HepG2 (cell line): ENCODE measurements at regions not wholly inside any gene's neighbourhood (a gene's known extent, or its start where the extent isn't known, plus 50 kb on each side); places are given as distances from the start of the nearest gene placed in this dataset.

Experiments used
- ATAC-seq: fragments of 200-7000 bp; cut with Tn5 transposase; 3 replicates; pipeline ENCODE4 v1.9.1; 2020; ENCODE audit warnings: mild to moderate bottlenecking, moderate library complexity
- BruUV-seq: library from RNA; stranded (reverse); fragments of 400-500 nt; replicated peaks from 2 replicates; lab custom pipeline; 2021; lab: Mats Ljungman, UMichigan
- CTCF ChIA-PET: fragments of 300-600 bp; formaldehyde crosslinking; extraction: SDS; loops from one replicate; lab custom pipeline; 2021; ENCODE audit warnings: low total read pairs, inconsistent platforms, low intra/inter-chr PET ratio; lab: Yijun Ruan, JAX
- POLR2A ChIA-PET: fragments of 350-600 bp; sonication (Branson Sonifier 250); formaldehyde crosslinking; loops from one replicate; lab custom pipeline; 2020; ENCODE audit warnings: antibody characterized with exemption, inconsistent platforms; lab: Yijun Ruan, JAX
- DNase-seq: peaks from one replicate; pipeline ENCODE4 v3.0.0-alpha.2; 2015; ENCODE audit warnings: low spot score
- FAIRE-seq: peaks from 3 replicates; lab custom pipeline; 2011; peaks lifted over from hg19 to GRCh38; lab: Jason Lieb, UNC
- H2AFZ ChIP-seq: one replicate; pipeline ENCODE4 v1.6.1; 2011; ENCODE audit warnings: low read length, inconsistent platforms
- H3K27ac ChIP-seq: fragments of 300-600 bp; 3 replicates; pipeline ENCODE4 v1.8.0; 2011; ENCODE audit warnings: mixed run types, mild to moderate bottlenecking, mixed read lengths, low read length, inconsistent platforms; ENCODE audit not compliant: insufficient read depth; ENCODE audit errors: extremely low read length
- H3K27me3 ChIP-seq, 2 experiments: fragments of 200-600 bp in 1 of 2; 2 replicates in 1 of 2; 3 replicates in 1 of 2; pipeline versions ENCODE4 v1.6.0 to v1.8.0; 2011; ENCODE audit warnings: low read length in 2 of 2, mild to moderate bottlenecking in 2 of 2, moderate library complexity in 2 of 2, inconsistent platforms in 1 of 2; ENCODE audit not compliant: insufficient read depth in 2 of 2, control insufficient read depth in 1 of 2
- H3K36me3 ChIP-seq, 2 experiments: fragments of 200-600 bp in 1 of 2; replicated peaks in 1 of 2; 2 replicates in 1 of 2; 3 replicates in 1 of 2; pipeline versions ENCODE4 v1.5.1 to v1.8.0; 2011; ENCODE audit warnings: low read length in 2 of 2, inconsistent platforms in 1 of 2; ENCODE audit not compliant: insufficient read depth in 2 of 2, control insufficient read depth in 1 of 2
- H3K4me1 ChIP-seq: 2 replicates; pipeline ENCODE4 v1.5.1; 2012; ENCODE audit warnings: low read length, inconsistent platforms; ENCODE audit not compliant: insufficient read depth
- H3K4me2 ChIP-seq: 2 replicates; pipeline ENCODE4 v1.6.0; 2011; ENCODE audit warnings: low read depth, low read length, inconsistent platforms
- H3K4me3 ChIP-seq, 3 experiments: fragments of 200-600 bp in 1 of 3; sonication (generic), shearing (Covaris generic) in 1 of 3; replicated peaks in 1 of 3; 2 replicates each; pipeline ENCODE4 v1.5.1; 2011 to 2016; ENCODE audit warnings: low read length in 3 of 3, inconsistent platforms in 2 of 3, low read depth in 2 of 3, mild to moderate bottlenecking in 2 of 3, control low read depth in 1 of 3, mixed read lengths in 1 of 3; ENCODE audit not compliant: insufficient read depth in 1 of 3
- H3K79me2 ChIP-seq: one replicate; pipeline ENCODE4 v1.6.1; 2011; ENCODE audit warnings: low read length, inconsistent platforms; ENCODE audit not compliant: insufficient read depth
- H3K9ac ChIP-seq: 2 replicates; pipeline ENCODE4 v1.6.0; 2011; ENCODE audit warnings: mild to moderate bottlenecking, low read depth, low read length, inconsistent platforms; ENCODE audit not compliant: insufficient read depth
- H3K9me3 ChIP-seq: 2 replicates; pipeline ENCODE4 v1.5.1; 2012; ENCODE audit warnings: mild to moderate bottlenecking, low read length
- H4K20me1 ChIP-seq: 2 replicates; pipeline ENCODE4 v1.6.0; 2011; ENCODE audit warnings: inconsistent platforms, mild to moderate bottlenecking, low read length, moderate library complexity; ENCODE audit not compliant: insufficient read depth
- FOXA1 ChIP-seq, 2 experiments: fragments of 450-650 bp in 1 of 2; sonication (generic) in 1 of 2; formaldehyde crosslinking in 1 of 2; IDR thresholded peaks; 2 replicates each; pipeline versions ENCODE4 v1.4.0 to v1.6.1; 2016 to 2020; ENCODE audit warnings: missing genetic modification reagents in 1 of 2
- HINFP ChIP-seq: sonication (generic); formaldehyde crosslinking; IDR thresholded peaks from 2 replicates; pipeline ENCODE4 v1.4.0; 2020; ENCODE audit warnings: low read depth, mild to moderate bottlenecking, missing genetic modification reagents
- HOXD1 ChIP-seq: sonication (generic); formaldehyde crosslinking; IDR thresholded peaks from 2 replicates; pipeline ENCODE4 v1.5.0; 2020; ENCODE audit warnings: missing genetic modification reagents
- KLF13 ChIP-seq: sonication (generic); formaldehyde crosslinking; IDR thresholded peaks from 2 replicates; pipeline ENCODE4 v1.4.0; 2020; ENCODE audit warnings: mild to moderate bottlenecking, missing genetic modification reagents
- PAX8 ChIP-seq: sonication (generic); formaldehyde crosslinking; IDR thresholded peaks from 2 replicates; pipeline ENCODE4 v1.8.0; 2022; ENCODE audit warnings: mild to moderate bottlenecking, missing genetic modification reagents, borderline replicate concordance
- POGK ChIP-seq: sonication (generic); formaldehyde crosslinking; conservative IDR thresholded peaks from 2 replicates; pipeline ENCODE4 v1.8.0; 2022; ENCODE audit warnings: mild to moderate bottlenecking, moderate library complexity, missing genetic modification reagents
- PPARG ChIP-seq: conservative IDR thresholded peaks from 2 replicates; pipeline ENCODE4 v1.6.1; 2016; ENCODE audit warnings: missing biosample characterization, missing genetic modification reagents
- SSRP1 ChIP-seq: IDR thresholded peaks from 2 replicates; pipeline ENCODE4 v1.6.1; 2016; ENCODE audit warnings: control low read depth
- ZBED4 ChIP-seq: sonication (generic); formaldehyde crosslinking; IDR thresholded peaks from 2 replicates; pipeline ENCODE4 v1.4.0; 2020; ENCODE audit warnings: missing genetic modification reagents, borderline replicate concordance
- ZFP82 ChIP-seq: sonication (generic); formaldehyde crosslinking; IDR thresholded peaks from 2 replicates; pipeline ENCODE4 v1.5.1; 2020; ENCODE audit warnings: mild to moderate bottlenecking, missing genetic modification reagents, borderline replicate concordance
- ZNF180 ChIP-seq: sonication (generic); formaldehyde crosslinking; IDR thresholded peaks from 2 replicates; pipeline ENCODE4 v1.4.0; 2020; ENCODE audit warnings: low read depth, missing genetic modification reagents, borderline replicate concordance
- ZNF3 ChIP-seq: IDR thresholded peaks from 2 replicates; pipeline ENCODE4 v1.7.0; 2017; ENCODE audit warnings: inconsistent platforms
- ZNF883 ChIP-seq: sonication (generic); formaldehyde crosslinking; IDR thresholded peaks from 2 replicates; pipeline ENCODE4 v1.5.1; 2020; ENCODE audit warnings: mild to moderate bottlenecking, missing genetic modification reagents; ENCODE audit errors: not compliant biosample characterization
- WGBS: methylation state at CpG from one replicate; pipeline ENCODE4 v1.1.6; 2017; ENCODE audit warnings: low lambda C conversion rate; 5-methylcytosine and 5-hydroxymethylcytosine counted together
- in situ Hi-C: cut with HindIII; loops from 2 replicates; pipeline ENCODE4 v1.10.0; 2017; ENCODE audit warnings: low pct_unique_long_range_greater_than_20kb; ENCODE audit not compliant: extremely low pct_ligation_motif_present
- intact Hi-C: fragments of 100-400 bp; cut with micrococcal nuclease; formaldehyde crosslinking; loops from one replicate; pipeline ENCODE4 v1.10.0; 2022; ENCODE audit not compliant: unreplicated experiment

- in situ Hi-C loops (no loop called here), intact Hi-C loops (no loop called here)
- Histone ChIP-seq H3K4me2 (no peak overlapping the region), H3K27ac (no peak overlapping the region), H4K20me1 (no peaks in the 10 kb centered on the region), H3K36me3 (no peaks in the 10 kb centered on the region), H3K9ac (no peak overlapping the region), H3K27me3 (no peaks in the 10 kb centered on the region), H3K9me3 (no peaks in the 10 kb centered on the region), H3K4me1 (no peaks in the 10 kb centered on the region), H3K4me3 (no peak overlapping the region), H2AFZ (no peak overlapping the region), H3K79me2 (no peaks in the 10 kb centered on the region)
- no peak for FAIRE-seq
- BruUV-seq = no TSS peak
- 0% methylated on average over 1 of the region's 1 CpG for WGBS
- ATAC-seq = no peak
- ChIA-PET POLR2A (no interaction called here), CTCF (no interaction called here)
- no peak for DNase-seq
- TF ChIP-seq PPARG (CRISPR knock-in tag) (no peak), ZNF3 (CRISPR knock-in tag) (no peak), ZFP82 (CRISPR knock-in tag) (no peak), HOXD1 (no peak)
These were observed 231.4 kb downstream of the CLIC5 start for GRCh38 chr6:45784250-45784649.

GRCh38 chr6:45783716-45784115, 231.9 kb downstream of the CLIC5 start:
- in situ Hi-C loops = no loop called here
- no peaks in the 10 kb centered on the region for H3K9me3 ChIP-seq
- POLR2A ChIA-PET = no interaction called here
- 25% methylated on average over 5 of the region's 5 CpGs for WGBS
- H2AFZ ChIP-seq = no peak overlapping the region
- H3K27ac ChIP-seq = no peak overlapping the region
- no peak overlapping the region for H3K4me3 ChIP-seq
- H3K9ac ChIP-seq = no peak overlapping the region
- H3K27me3 ChIP-seq = no peaks in the 10 kb centered on the region
- CTCF ChIA-PET = no interaction called here
- BruUV-seq = no TSS peak
- no peaks in the 10 kb centered on the region for H3K36me3 ChIP-seq
- no peaks in the 10 kb centered on the region for H3K4me1 ChIP-seq
- H4K20me1 ChIP-seq = no peaks in the 10 kb centered on the region
- intact Hi-C loops = no loop called here
- DNase-seq = no peak
- ATAC-seq = no peak
- no peak for FAIRE-seq
- H3K79me2 ChIP-seq = no peaks in the 10 kb centered on the region
- no peak overlapping the region for H3K4me2 ChIP-seq
- TF ChIP-seq FOXA1 (IDR thresholded peaks at IDR 0.05) (no peak), FOXA1 (CRISPR knock-in tag; IDR thresholded peaks at IDR 0.05) (no peak), KLF13 (CRISPR knock-in tag) (no peak), ZBED4 (CRISPR knock-in tag) (no peak), SSRP1 (no peak), POGK (CRISPR knock-in tag) (no peak), HINFP (CRISPR knock-in tag) (no peak), ZNF180 (CRISPR knock-in tag) (no peak), PAX8 (no peak), ZNF883 (CRISPR knock-in tag) (no peak)
